ENCODE measurements at regions not wholly inside any gene's neighbourhood (a gene's known extent, or its start where the extent isn't known, plus 50 kb on each side); places are given as distances from the start of the nearest gene placed in this dataset.

- Histone ChIP-seq H3K4me3 (ENCODE audit: low read length) (no peak overlapping the region), H3K9me2 (replicated peaks; ENCODE audit: insufficient read depth, low read length) (no peaks in the 10 kb centered on the region), H3K9ac (ENCODE audit: low read length) (no peak overlapping the region), H3K27me3 (ENCODE audit: low read length) (no peaks in the 10 kb centered on the region), H3K9me3 (ENCODE audit: low read length) (no peaks in the 10 kb centered on the region), H3K4me2 (ENCODE audit: low read depth, low read length, poor library complexity, severe bottlenecking) (no peak overlapping the region), H3K36me3 (ENCODE audit: insufficient read depth, low read length) (no peaks in the 10 kb centered on the region), H3K79me2 (ENCODE audit: low read length) (no peaks in the 10 kb centered on the region), H3K27ac (ENCODE audit: low read length) (no peak overlapping the region), H3K4me1 (ENCODE audit: low read length) (no peaks in the 10 kb centered on the region), H4K20me1 (ENCODE audit: insufficient read depth, low read depth, low read length) (no peaks in the 10 kb centered on the region), H2AFZ (ENCODE audit: low read length) (no peak overlapping the region)
- no peak for DNase-seq
Observed at GRCh38 chr16:9241177-9241576, 149.7 kb downstream of the HAPSTR1 start.

GRCh38 chr16:9248162-9248561 is 156.7 kb downstream of the HAPSTR1 start:
- Histone ChIP-seq H2AFZ (ENCODE audit: low read length) (no peak overlapping the region), H3K36me3 (ENCODE audit: insufficient read depth, low read length) (no peaks in the 10 kb centered on the region), H3K79me2 (ENCODE audit: low read length) (no peaks in the 10 kb centered on the region), H4K20me1 (ENCODE audit: insufficient read depth, low read depth, low read length) (no peaks in the 10 kb centered on the region), H3K4me2 (ENCODE audit: low read depth, low read length, poor library complexity, severe bottlenecking) (no peak overlapping the region), H3K27ac (ENCODE audit: low read length) (no peak overlapping the region), H3K9me2 (replicated peaks; ENCODE audit: insufficient read depth, low read length) (no peaks in the 10 kb centered on the region), H3K9me3 (ENCODE audit: low read length) (no peaks in the 10 kb centered on the region), H3K4me3 (ENCODE audit: low read length) (no peak overlapping the region), H3K27me3 (ENCODE audit: low read length) (no peaks in the 10 kb centered on the region), H3K9ac (ENCODE audit: low read length) (no peak overlapping the region), H3K4me1 (ENCODE audit: low read length) (no peaks in the 10 kb centered on the region)
- no peak for DNase-seq

- Histone ChIP-seq H2AFZ (ENCODE audit: low read length) (no peak overlapping the region), H3K36me3 (ENCODE audit: insufficient read depth, low read length) (no peaks in the 10 kb centered on the region), H4K20me1 (ENCODE audit: insufficient read depth, low read depth, low read length) (no peaks in the 10 kb centered on the region), H3K4me3 (ENCODE audit: low read length) (no peak overlapping the region), H3K27me3 (ENCODE audit: low read length) (no peaks in the 10 kb centered on the region), H3K27ac (ENCODE audit: low read length) (no peak overlapping the region), H3K79me2 (ENCODE audit: low read length) (no peaks in the 10 kb centered on the region), H3K9ac (ENCODE audit: low read length) (no peak overlapping the region), H3K9me2 (replicated peaks; ENCODE audit: insufficient read depth, low read length) (no peaks in the 10 kb centered on the region), H3K9me3 (ENCODE audit: low read length) (no peaks in the 10 kb centered on the region), H3K4me1 (ENCODE audit: low read length) (no peaks in the 10 kb centered on the region), H3K4me2 (ENCODE audit: low read depth, low read length, poor library complexity, severe bottlenecking) (no peak overlapping the region)
- DNase-seq, result no peak
Observed at GRCh38 chr16:9249534-9249933, 158.1 kb downstream of the HAPSTR1 start.

- Histone ChIP-seq H3K4me2 (ENCODE audit: low read depth, low read length, poor library complexity, severe bottlenecking) (no peak overlapping the region), H3K27ac (ENCODE audit: low read length) (no peak overlapping the region), H3K36me3 (ENCODE audit: insufficient read depth, low read length) (no peaks in the 10 kb centered on the region), H3K4me1 (ENCODE audit: low read length) (no peaks in the 10 kb centered on the region), H3K9ac (ENCODE audit: low read length) (no peak overlapping the region), H3K4me3 (ENCODE audit: low read length) (no peak overlapping the region), H3K9me2 (replicated peaks; ENCODE audit: insufficient read depth, low read length) (no peaks in the 10 kb centered on the region), H3K79me2 (ENCODE audit: low read length) (no peaks in the 10 kb centered on the region), H4K20me1 (ENCODE audit: insufficient read depth, low read depth, low read length) (no peaks in the 10 kb centered on the region), H2AFZ (ENCODE audit: low read length) (no peak overlapping the region), H3K27me3 (ENCODE audit: low read length) (no peaks in the 10 kb centered on the region), H3K9me3 (ENCODE audit: low read length) (no peaks in the 10 kb centered on the region)
- no peak for DNase-seq
Observed at GRCh38 chr16:9251026-9251425, 159.6 kb downstream of the HAPSTR1 start.

GRCh38 chr16:9254863-9255262 is 163.4 kb downstream of the HAPSTR1 start:
- H3K4me3 ChIP-seq (ENCODE audit: low read length), result no peak overlapping the region
- no peaks in the 10 kb centered on the region for H3K4me1 ChIP-seq (ENCODE audit: low read length)
- H4K20me1 ChIP-seq (ENCODE audit: insufficient read depth, low read depth, low read length), result no peaks in the 10 kb centered on the region
- H3K27ac ChIP-seq (ENCODE audit: low read length), result no peak overlapping the region
- no peaks in the 10 kb centered on the region for H3K79me2 ChIP-seq (ENCODE audit: low read length)
- no peaks in the 10 kb centered on the region for H3K9me3 ChIP-seq (ENCODE audit: low read length)
- H3K9ac ChIP-seq (ENCODE audit: low read length), result no peak overlapping the region
- H3K36me3 ChIP-seq (ENCODE audit: insufficient read depth, low read length), result no peaks in the 10 kb centered on the region
- DNase-seq, result no peak
- no peaks in the 10 kb centered on the region for H3K9me2 ChIP-seq (replicated peaks; ENCODE audit: insufficient read depth, low read length)
- no peak overlapping the region for H3K4me2 ChIP-seq (ENCODE audit: low read depth, low read length, poor library complexity, severe bottlenecking)
- no peak overlapping the region for H2AFZ ChIP-seq (ENCODE audit: low read length)
- no peaks in the 10 kb centered on the region for H3K27me3 ChIP-seq (ENCODE audit: low read length)

- Histone ChIP-seq H3K36me3 (ENCODE audit: insufficient read depth, low read length) (no peaks in the 10 kb centered on the region), H3K9ac (ENCODE audit: low read length) (no peak overlapping the region), H3K9me3 (ENCODE audit: low read length) (no peaks in the 10 kb centered on the region), H3K4me1 (ENCODE audit: low read length) (no peaks in the 10 kb centered on the region), H3K4me2 (ENCODE audit: low read depth, low read length, poor library complexity, severe bottlenecking) (no peak overlapping the region), H3K27me3 (ENCODE audit: low read length) (no peaks in the 10 kb centered on the region), H3K79me2 (ENCODE audit: low read length) (no peaks in the 10 kb centered on the region), H3K27ac (ENCODE audit: low read length) (no peak overlapping the region), H4K20me1 (ENCODE audit: insufficient read depth, low read depth, low read length) (no peaks in the 10 kb centered on the region), H2AFZ (ENCODE audit: low read length) (no peak overlapping the region), H3K4me3 (ENCODE audit: low read length) (no peak overlapping the region), H3K9me2 (replicated peaks; ENCODE audit: insufficient read depth, low read length) (no peaks in the 10 kb centered on the region)
- DNase-seq, result peak; percentile 86
Observed at GRCh38 chr16:9256196-9256595, 164.8 kb downstream of the HAPSTR1 start.

GRCh38 chr16:9257843-9258242 is 166.4 kb downstream of the HAPSTR1 start:
- Histone ChIP-seq H3K4me2 (ENCODE audit: low read depth, low read length, poor library complexity, severe bottlenecking) (no peak overlapping the region), H3K27me3 (ENCODE audit: low read length) (no peaks in the 10 kb centered on the region), H2AFZ (ENCODE audit: low read length) (no peak overlapping the region), H3K79me2 (ENCODE audit: low read length) (no peaks in the 10 kb centered on the region), H3K27ac (ENCODE audit: low read length) (no peak overlapping the region), H3K4me1 (ENCODE audit: low read length) (no peaks in the 10 kb centered on the region), H3K9me2 (replicated peaks; ENCODE audit: insufficient read depth, low read length) (no peaks in the 10 kb centered on the region), H3K36me3 (ENCODE audit: insufficient read depth, low read length) (no peaks in the 10 kb centered on the region), H3K9ac (ENCODE audit: low read length) (no peak overlapping the region), H3K9me3 (ENCODE audit: low read length) (no peaks in the 10 kb centered on the region), H3K4me3 (ENCODE audit: low read length) (no peak overlapping the region), H4K20me1 (ENCODE audit: insufficient read depth, low read depth, low read length) (no peaks in the 10 kb centered on the region)
- DNase-seq, result no peak

- DNase-seq, result peak; percentile 85
- no peaks in the 10 kb centered on the region for H3K9me2 ChIP-seq (replicated peaks; ENCODE audit: insufficient read depth, low read length)
Observed at GRCh38 chr16:9258423-9259051, 167.1 kb downstream of the HAPSTR1 start.

More at GRCh38 chr16:9258423-9259051, 167.1 kb downstream of the HAPSTR1 start:
- Histone ChIP-seq H3K27ac (ENCODE audit: low read length) (no peak overlapping the region), H2AFZ (ENCODE audit: low read length) (no peak overlapping the region), H3K36me3 (ENCODE audit: insufficient read depth, low read length) (no peaks in the 10 kb centered on the region), H3K4me3 (ENCODE audit: low read length) (no peak overlapping the region), H3K27me3 (ENCODE audit: low read length) (no peaks in the 10 kb centered on the region), H4K20me1 (ENCODE audit: insufficient read depth, low read depth, low read length) (no peaks in the 10 kb centered on the region), H3K4me1 (ENCODE audit: low read length) (no peaks in the 10 kb centered on the region), H3K9me3 (ENCODE audit: low read length) (no peaks in the 10 kb centered on the region), H3K4me2 (ENCODE audit: low read depth, low read length, poor library complexity, severe bottlenecking) (no peak overlapping the region), H3K9ac (ENCODE audit: low read length) (no peak overlapping the region), H3K79me2 (ENCODE audit: low read length) (no peaks in the 10 kb centered on the region)
